ENCODE measurements at regions not wholly inside any gene's neighbourhood (a gene's known extent, or its start where the extent isn't known, plus 50 kb on each side); places are given as distances from the start of the nearest gene placed in this dataset.

DNA sequence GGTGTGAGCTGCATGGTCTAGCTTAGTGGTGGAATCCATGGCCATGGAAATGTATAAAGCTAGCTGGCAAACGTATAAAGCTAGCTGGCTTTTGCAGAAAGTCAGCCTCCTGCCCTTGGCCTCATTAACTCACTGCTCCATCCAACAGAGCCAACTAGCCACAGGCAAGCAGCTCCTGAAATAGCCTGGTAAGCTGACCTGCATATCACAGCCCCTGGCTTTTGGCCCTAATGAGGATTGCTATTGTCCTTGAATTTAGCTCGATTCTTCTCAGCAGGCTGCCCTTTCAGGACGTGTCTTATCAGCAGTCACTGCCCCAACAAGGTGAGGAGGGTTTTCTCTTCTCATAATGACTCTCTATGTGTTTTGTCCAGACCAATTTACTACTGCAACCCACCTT is 446.8 kb downstream of the WDR72 start:
- DNase-seq (ENCODE audit: low read depth in 1 of 2, low spot score in 1 of 2): no peak
- Histone ChIP-seq H3K27ac (replicated peaks) (no peak overlapping the region), H3K27me3 (ENCODE audit: insufficient read depth, poor library complexity, severe bottlenecking) (no peaks in the 10 kb centered on the region), H3K4me3 (replicated peaks; ENCODE audit: insufficient read depth, low read length) (no peak overlapping the region)
- TF ChIP-seq, protein P1, sequence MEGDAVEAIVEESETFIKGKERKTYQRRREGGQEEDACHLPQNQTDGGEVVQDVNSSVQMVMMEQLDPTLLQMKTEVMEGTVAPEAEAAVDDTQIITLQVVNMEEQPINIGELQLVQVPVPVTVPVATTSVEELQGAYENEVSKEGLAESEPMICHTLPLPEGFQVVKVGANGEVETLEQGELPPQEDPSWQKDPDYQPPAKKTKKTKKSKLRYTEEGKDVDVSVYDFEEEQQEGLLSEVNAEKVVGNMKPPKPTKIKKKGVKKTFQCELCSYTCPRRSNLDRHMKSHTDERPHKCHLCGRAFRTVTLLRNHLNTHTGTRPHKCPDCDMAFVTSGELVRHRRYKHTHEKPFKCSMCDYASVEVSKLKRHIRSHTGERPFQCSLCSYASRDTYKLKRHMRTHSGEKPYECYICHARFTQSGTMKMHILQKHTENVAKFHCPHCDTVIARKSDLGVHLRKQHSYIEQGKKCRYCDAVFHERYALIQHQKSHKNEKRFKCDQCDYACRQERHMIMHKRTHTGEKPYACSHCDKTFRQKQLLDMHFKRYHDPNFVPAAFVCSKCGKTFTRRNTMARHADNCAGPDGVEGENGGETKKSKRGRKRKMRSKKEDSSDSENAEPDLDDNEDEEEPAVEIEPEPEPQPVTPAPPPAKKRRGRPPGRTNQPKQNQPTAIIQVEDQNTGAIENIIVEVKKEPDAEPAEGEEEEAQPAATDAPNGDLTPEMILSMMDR (IDR thresholded peaks at IDR 0.05; ENCODE audit: insufficient read depth, low read length): no peak
- TF ChIP-seq GABPA (IDR thresholded peaks at IDR 0.05; ENCODE audit: low read depth): no peak
- no peak for TF ChIP-seq SPI1 (IDR thresholded peaks at IDR 0.05; ENCODE audit: borderline replicate concordance, low read depth)
- TF ChIP-seq, protein P2, sequence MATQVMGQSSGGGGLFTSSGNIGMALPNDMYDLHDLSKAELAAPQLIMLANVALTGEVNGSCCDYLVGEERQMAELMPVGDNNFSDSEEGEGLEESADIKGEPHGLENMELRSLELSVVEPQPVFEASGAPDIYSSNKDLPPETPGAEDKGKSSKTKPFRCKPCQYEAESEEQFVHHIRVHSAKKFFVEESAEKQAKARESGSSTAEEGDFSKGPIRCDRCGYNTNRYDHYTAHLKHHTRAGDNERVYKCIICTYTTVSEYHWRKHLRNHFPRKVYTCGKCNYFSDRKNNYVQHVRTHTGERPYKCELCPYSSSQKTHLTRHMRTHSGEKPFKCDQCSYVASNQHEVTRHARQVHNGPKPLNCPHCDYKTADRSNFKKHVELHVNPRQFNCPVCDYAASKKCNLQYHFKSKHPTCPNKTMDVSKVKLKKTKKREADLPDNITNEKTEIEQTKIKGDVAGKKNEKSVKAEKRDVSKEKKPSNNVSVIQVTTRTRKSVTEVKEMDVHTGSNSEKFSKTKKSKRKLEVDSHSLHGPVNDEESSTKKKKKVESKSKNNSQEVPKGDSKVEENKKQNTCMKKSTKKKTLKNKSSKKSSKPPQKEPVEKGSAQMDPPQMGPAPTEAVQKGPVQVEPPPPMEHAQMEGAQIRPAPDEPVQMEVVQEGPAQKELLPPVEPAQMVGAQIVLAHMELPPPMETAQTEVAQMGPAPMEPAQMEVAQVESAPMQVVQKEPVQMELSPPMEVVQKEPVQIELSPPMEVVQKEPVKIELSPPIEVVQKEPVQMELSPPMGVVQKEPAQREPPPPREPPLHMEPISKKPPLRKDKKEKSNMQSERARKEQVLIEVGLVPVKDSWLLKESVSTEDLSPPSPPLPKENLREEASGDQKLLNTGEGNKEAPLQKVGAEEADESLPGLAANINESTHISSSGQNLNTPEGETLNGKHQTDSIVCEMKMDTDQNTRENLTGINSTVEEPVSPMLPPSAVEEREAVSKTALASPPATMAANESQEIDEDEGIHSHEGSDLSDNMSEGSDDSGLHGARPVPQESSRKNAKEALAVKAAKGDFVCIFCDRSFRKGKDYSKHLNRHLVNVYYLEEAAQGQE (IDR thresholded peaks at IDR 0.05; ENCODE audit: insufficient replicate concordance, low read depth): no peak
- no peak for TF ChIP-seq POLR2AphosphoS5 (IDR thresholded peaks at IDR 0.05; ENCODE audit: low read depth)

DNA sequence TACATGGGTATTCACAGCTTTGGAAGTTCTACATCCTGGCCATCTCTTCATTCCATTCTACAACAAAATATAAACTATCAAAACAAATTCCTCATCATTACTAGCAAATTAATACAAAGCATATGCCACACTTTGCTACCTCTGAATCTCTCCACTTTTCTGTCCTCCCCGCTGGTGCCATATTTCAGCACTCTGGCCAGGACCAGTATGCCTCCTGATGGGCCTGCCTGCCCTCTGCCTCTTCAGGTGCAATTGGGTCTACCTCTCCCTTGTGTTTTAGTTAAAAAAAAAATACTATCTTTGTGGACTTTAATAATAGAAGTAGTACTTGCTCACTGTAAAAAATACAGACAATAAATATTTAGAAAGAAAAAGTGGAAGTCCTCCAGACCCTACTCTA is 448.8 kb downstream of the WDR72 start:
- DNase-seq (ENCODE audit: low read depth in 1 of 2, low spot score in 1 of 2): no peak
- TF ChIP-seq SPI1 (IDR thresholded peaks at IDR 0.05; ENCODE audit: borderline replicate concordance, low read depth) (no peak), POLR2AphosphoS5 (IDR thresholded peaks at IDR 0.05; ENCODE audit: low read depth) (no peak), GABPA (IDR thresholded peaks at IDR 0.05; ENCODE audit: low read depth) (no peak)
- TF ChIP-seq, protein P1 (IDR thresholded peaks at IDR 0.05; ENCODE audit: insufficient read depth, low read length): no peak
- TF ChIP-seq, protein P2 (IDR thresholded peaks at IDR 0.05; ENCODE audit: insufficient replicate concordance, low read depth): no peak
- H3K27me3 ChIP-seq (ENCODE audit: insufficient read depth, poor library complexity, severe bottlenecking): no peaks in the 10 kb centered on the region
- H3K27ac ChIP-seq (replicated peaks): no peak overlapping the region
- no peak overlapping the region for H3K4me3 ChIP-seq (replicated peaks; ENCODE audit: insufficient read depth, low read length)

DNA sequence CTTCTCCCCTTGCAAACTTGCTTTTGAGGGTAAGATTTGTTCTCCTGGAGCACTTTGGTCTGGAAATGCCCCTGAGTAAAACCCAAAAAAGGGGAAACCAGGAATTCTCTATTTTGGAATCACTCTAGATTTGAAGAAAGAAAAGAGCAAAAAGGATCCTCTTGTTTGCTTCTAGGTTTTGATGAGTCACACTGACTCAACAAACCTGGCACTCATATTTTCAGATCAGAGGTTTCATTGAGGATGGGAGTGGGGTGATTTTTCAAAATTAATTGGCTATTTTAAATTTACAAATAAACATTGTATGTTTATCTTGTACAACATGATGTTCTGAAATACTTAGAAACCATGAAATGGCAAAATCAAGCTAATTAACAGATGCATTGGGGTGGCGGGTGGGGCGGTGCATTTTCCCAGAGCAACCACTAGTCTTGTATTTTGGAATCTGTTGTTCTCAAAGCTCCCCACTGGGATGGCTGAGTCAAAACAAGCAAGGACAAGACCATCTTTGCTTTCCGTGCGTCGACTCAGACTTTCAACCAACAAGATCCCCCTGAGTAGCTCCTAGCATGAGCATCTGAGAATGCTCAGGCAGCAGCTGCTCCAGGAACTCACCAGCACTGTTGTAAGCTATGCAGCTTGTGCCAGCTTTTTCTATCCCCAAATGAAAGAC is 451.4 kb downstream of the WDR72 start:
- Histone ChIP-seq H3K27me3 (ENCODE audit: insufficient read depth, poor library complexity, severe bottlenecking) (no peaks in the 10 kb centered on the region), H3K27ac (replicated peaks) (no peak overlapping the region), H3K4me3 (replicated peaks; ENCODE audit: insufficient read depth, low read length) (no peak overlapping the region)
- no peak for DNase-seq (ENCODE audit: low read depth in 1 of 2, low spot score in 1 of 2)
- TF ChIP-seq, protein P2 (IDR thresholded peaks at IDR 0.05; ENCODE audit: insufficient replicate concordance, low read depth): no peak

All from HL-60 (cell line).